HUDEP-2 (cell line): ENCODE measurements at regions not wholly inside any gene's neighbourhood (a gene's known extent, or its start where the extent isn't known, plus 50 kb on each side); places are given as distances from the start of the nearest gene placed in this dataset.
"Not testable (repeated sequence)": the region's sequence is repeated elsewhere in the genome, so short reads cannot be mapped to it uniquely, and the experiment has no call there.

ENCODE experiments used
- DNase-seq, 76 experiments: peaks; one replicate each; lab custom pipeline; 2025; ENCODE audit not compliant: unreplicated experiment in 76 of 76; lab: John Stamatoyannopoulos, UW

DNA sequence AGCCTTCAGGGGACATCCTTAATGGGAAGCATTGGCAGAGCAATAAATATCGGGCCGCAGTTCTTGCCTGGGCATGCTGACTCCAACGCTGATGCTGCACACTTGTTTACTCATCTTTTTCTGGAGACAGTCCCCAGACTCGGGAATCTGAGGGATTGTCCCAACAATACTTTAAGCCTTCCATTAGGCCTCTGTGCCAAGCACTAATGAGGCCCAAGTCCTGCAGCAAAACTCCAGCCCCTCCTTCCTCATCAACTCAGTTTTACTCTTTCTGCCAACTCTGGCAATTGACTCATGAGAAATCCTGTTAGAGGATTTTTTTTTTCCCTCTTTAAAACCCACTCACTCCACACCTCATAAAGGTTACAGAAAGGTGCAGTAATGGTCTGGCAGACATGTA lies 233.4 kb upstream of the PELI2 start:
- DNase-seq, result no peak

DNA sequence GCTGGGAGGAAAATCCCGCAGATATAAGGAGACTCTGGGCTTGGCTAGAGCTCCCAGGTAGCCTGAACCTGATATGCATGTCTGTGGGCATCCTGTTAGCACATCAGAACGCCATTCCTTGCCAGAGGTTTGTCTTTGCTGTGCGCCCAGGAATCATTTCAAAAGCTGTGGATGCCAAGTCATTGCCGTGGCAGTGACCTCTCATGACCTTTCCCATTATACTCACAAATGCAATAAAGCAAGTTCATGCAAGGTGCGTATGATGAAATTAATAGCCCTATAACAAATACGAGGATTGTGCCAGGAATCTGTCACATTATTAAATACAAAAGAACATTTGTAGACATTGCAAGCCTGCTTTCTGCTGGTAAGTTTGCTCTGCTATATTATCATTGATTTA lies 229.1 kb upstream of the PELI2 start:
- no peak for DNase-seq

DNA sequence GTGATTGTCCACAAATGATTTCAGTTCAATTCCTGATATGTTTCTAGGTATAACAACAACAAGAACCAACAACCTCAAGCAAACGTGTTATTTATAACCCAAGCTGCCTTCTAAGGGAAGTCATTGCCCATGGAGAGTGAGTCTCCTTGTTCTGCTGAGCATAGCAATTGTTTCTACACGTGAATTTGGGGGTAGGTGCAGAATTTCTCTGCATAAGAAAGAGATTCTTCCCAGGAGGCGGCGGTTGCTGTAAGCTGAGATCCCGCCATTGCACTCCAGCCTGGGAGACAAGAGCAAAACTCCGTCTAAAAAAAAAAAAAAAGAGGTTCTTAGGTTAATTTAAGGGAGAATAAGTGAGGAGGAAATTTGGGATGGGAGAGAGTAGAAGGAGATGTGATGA lies 226.5 kb upstream of the PELI2 start:
- DNase-seq, result no peak

DNA sequence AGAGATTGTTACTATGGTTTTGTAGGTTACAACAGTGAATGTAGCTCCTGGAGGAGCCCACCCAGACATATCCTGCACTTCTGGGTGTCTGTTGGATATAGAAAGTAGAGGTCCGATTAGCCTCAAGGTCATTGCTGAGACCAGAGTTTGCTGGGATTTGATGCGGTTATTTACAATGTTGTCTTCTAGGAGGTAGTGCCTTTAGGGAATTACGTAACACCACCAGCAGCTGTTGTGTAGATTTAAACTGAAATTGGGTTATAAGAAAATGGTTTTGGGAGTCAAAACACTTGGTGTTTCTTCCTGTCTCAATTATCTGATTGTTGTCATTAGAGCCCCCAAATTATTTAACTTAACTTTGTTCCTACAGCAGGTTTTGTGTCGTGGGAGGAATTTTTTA lies 225.3 kb upstream of the PELI2 start:
- DNase-seq, result no peak

DNA sequence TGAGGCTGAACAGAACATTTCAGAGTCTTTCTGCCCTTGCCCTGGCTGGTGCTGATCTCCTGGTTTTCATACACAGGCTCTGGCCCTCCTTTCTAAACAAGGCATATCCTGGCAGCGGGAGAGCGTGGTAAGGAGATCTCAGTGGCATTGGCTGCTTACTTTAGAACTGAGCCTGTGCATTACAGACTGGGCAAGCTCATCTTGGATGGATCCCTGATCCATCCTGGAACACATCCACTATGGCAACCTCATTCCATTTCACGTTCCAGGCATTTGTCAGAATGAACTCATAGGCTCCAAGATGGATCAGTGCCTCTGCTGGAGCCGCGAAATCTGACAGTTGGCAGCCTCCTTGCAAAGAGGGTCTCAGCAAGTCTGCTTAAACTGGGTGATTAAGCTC lies 224.5 kb upstream of the PELI2 start:
- no peak for DNase-seq

DNA sequence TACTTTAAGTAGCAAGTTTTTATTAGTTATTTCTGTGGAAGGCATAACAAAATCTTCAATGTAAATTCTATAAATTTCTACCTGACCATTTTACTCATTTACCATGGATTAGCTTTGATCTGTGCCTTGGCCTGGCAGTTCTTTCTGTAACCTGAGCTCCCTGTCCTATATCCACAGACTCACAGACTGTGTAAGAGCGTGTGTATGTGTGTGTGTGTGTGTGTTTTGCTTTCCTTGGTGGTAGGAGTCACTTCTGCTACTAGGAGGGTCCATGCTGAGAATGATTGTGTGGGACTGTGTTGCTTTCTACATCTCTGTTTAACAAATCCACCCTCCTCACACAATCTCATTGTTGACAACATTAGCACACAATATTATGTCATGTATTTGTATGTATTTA lies 221.2 kb upstream of the PELI2 start:
- no peak for DNase-seq

DNA sequence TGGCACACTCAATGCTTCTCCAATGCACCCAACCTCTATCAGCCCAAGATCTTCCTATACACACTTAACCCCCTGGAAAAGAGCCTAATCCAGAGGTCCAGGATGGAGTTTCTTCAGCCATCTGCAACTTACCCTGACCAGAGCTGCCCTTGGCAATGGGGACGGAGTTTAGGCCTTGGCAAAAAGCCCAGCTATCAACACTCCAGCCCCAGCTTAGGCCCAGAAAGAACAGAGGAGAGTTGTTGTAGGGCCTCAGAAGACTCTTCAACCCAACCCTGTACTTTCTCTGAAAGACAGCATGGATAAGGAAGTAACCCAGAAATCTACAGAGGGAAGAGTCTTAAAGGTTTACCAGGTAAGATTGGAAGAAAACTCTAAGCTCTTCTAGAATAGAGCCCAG lies 219.3 kb upstream of the PELI2 start:
- peak in 2 of 76 experiments; percentile 1 to 6 for DNase-seq

DNA sequence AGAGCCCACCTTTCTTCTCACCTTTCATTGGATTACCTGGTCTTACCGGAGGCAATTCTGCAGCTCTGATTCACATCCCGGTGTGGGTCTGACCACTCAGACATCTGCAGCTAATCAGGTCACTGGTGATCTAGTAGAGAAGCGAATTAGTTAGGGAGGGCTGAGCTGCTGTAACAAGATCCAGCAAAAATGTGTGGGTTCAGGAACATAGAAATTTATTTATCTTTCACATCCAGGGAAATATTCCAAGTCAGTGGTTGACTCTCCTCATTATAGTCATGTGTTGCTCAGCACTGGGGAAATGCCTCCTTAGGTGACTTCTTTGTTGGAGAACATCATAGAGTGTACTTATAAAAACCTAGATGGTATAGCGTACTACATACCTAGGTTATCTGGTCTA lies 218.7 kb upstream of the PELI2 start:
- DNase-seq, result no peak

DNA sequence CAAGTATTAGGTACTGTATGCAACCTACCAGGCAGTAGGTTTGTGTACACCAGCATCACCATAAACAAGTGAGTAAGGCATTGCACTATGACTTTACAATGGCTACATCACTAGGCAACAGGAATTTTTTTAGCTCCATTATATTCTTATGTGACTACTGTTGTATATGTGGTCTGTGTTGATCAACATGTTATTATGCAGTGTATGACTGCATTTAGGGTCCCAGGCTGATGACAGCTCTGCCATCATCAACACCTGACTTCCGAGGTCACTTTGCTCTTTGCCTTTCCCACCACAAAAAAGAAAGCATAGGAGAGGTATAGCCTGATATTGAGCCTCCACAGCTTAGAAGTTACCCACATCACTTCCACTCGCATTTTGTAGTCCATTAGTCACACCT lies 217.5 kb upstream of the PELI2 start:
- DNase-seq, result no peak

DNA sequence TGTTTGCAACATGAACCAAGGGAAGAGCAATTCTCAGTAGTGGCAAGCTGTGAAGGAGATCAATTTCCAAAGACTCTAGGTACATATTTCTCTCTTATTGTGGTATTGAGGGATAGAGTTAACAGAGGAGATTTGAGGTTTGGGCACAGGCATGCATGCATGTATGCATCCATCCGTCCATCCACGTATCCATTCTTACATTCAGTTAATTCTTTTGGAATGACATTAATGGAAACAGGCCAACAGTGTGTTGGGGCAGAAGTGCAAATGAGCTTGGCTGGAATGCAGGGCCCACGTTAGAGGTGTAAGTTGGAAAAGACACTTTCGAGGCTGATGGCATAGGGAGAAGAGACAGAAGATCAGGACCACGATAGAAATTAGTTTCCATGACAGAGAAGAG lies 216.9 kb upstream of the PELI2 start:
- no peak for DNase-seq

DNA sequence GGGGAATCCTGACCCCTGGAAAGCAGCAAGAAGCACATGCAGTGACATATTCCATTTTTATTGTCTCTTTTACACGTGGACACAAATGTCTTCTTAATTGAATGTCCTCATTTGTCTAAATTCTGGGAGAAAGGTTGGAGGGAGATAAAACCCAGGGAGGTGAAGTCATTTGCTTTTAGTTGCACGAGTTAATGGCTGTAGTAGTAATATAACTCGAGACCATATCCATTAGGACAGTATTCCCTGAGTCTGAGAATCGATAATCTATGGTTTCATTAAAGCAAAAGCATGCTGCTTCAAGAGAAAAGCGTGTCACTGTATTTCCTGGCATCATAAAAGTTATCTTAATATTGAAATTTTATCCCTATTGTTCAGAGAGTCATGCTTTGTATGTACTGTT lies 216.0 kb upstream of the PELI2 start:
- no peak for DNase-seq

DNA sequence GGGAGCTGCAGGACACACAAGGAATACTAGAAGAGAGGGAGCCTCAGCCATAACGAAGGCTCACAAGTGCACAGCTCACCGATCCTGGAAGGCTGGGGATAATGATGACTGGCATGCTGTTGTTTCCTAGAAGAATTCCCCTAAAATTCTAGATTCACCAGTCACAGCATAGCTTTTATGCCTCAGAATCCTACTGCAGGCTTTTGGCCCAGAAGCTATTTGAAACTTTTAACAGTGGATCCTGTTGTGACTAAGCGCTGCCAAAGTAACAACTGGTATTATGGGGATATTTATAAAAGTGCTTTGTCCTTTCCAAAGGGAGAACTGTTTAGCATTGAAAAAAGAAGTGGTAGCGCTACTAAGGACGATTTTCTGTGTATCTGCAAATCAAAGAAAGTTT lies 214.1 kb upstream of the PELI2 start:
- DNase-seq, result no peak

DNA sequence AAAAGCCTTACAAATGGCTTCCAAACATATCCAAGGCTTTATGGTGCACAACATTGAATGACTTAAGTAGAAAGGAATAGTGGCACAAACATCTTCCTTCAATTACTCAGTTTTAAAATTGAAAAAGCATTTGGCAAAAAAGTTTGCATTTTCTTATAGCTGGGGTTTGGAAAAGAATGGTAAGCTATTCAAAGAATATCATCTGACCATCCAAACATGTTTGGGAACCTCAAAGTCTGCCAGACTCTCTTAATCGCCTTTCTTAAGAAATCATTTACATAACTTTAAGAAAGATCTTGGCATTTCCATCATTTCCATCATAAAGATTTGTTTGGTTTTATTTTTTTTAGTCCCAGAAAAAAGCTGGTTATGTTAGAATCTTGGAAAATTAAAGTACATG lies 210.1 kb upstream of the PELI2 start:
- DNase-seq, result no peak

DNA sequence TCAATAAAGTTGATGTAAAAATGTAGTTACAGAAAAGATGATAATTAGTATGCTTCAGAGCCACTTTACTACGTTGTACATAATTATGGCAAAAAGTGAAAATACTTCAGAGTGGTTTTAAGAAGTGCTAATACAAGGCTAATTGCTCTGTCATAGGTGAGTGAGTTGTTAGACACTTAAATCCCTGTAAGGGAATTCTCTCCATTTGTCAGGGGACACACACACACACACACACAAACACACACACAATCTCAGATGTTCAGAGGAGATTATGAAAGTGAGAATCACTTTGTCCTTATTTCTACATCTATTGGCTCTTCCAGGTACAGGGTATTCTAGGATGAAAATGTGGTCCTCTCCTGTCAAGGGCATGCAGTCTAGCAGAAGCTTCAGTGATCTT lies 208.3 kb upstream of the PELI2 start:
- no peak for DNase-seq

DNA sequence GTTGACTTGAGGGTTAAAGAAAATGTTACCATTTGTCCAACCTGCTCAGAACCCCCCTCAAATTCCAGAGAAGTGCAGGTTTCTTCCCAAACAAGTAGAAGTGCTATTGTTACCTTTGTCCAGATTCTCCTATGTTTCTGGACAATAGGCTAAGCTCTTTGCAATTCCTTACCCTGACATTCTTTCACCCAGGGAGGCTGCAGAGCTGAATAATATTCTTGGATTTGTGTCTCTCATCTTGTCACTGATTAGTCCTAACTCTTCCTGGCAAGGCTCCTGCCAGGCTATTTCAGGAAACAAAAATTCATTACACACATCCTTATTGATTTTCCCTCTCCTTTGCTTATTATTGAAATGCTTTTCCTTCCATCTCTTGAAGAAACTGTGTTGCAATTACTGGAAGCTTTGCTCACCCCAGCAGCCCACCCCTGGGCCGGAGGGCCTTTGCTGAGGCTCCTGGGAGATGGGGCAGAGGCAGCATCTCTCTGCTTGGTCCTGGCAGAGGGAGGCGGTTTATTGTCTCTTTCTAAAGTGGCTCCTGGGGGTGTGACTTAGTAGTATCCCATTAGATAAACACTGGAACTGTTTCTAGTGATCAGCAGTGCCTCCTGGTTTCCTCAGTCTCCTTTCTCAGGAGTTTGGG lies 207.5 kb upstream of the PELI2 start:
- no peak for DNase-seq

DNA sequence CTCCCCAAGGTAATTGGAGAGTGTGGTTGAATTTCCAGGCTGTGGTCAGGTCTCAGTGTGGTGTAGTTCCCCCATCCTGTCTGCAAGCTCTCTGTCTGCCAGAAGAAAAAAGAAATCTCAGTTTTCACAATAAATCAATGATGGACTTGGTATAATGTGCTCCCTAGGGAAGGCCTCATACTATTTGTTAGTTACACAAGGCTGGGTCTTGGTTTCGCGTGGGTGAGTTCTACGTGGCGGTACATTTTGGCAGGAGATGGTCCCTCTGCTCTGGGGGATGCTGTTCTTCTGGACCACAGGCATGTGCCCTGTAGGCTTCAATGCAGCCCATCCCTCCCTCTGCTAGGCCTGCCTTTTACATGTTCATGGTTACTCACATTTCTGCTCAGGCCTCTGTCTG lies 206.4 kb upstream of the PELI2 start:
- no peak for DNase-seq

DNA sequence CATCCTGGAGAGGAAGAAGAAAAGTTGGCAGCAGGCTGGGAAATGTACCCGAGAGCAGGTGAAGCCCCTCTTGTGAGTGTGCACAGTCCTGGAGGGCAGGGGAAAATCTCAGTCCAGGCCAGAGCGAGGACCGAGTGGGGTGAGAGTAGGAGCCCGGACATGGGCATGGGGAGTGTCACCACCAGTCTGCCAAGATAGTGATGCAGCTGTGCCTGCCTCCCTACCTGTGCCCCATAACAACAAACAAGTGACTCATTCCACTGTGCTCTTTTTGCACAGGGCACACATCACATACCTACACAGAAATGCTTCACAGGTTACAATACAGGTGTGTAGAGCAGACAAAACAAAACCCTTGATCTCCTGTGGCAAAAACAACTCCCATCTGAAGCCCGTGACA lies 205.9 kb upstream of the PELI2 start:
- no peak for DNase-seq

DNA sequence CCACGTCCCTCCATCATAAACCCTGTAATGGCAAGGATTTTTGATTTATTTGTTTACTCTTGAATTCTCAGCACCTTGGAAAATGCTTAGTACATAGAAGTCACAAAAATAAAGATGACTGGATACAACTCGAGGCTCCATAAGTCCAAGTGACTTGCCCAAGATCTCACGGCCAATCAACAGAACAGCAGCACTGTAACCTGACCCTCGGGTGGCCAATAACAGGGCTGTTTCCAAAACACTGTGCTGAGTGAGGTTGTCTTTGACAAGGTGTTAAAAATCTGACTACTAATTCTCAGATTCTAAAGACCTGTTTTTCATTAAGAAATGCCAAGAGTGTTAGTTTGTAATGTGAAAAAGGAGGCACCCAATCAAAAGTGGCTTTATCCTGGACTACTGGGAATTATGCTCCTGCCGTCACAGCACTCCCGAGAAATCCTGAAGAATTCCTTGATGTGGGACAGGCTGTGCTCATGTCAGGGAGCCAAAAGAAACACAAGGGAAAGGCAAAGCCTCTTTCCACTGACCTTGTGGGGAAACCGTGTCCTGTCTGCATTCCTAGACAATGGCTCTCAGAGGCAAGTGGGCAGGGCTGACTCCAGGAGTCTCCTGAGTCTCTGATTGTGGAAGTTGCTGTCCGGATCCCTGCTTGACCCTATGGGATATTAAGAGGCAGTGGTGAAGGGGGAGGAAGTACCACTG lies 204.7 kb upstream of the PELI2 start:
- DNase-seq, result no peak

DNA sequence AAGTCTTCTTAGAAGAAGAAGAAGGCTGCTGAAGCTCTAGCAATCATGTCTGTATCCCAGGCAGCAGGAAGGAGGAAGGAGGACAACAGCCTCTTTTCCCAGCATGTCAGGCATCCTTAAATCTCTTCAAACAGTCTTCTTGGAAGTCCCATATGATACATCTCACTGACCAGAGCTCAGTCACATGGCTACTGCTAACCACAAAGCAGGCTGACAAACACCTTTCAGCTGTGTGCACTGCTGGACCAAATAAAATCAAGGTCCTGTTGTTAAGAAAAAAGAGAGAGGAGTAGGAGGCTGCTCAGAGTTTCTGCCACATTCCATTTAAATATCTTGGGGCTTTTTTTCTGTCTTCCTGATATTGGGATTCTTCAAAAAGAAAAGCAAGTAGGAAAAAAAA lies 203.4 kb upstream of the PELI2 start:
- no peak for DNase-seq

DNA sequence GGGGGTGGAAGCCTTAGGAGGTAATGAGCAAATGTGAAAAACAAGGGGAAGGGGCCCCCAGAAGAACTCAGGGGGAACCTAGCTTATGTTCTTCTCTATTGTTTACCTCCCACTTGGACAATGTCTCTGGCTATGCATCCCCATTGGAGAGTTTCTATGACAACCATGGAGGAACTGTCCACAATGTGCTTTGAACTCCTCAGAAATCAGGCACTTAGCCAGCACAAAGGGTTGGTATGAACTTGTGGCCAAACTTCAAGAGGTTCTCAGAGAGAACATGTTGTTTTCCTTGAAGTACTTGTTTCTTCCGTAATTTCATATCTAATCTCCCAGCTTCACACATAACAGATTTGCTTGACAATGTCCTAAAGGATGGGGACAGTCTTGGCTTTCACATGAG lies 202.8 kb upstream of the PELI2 start:
- DNase-seq, result no peak

DNA sequence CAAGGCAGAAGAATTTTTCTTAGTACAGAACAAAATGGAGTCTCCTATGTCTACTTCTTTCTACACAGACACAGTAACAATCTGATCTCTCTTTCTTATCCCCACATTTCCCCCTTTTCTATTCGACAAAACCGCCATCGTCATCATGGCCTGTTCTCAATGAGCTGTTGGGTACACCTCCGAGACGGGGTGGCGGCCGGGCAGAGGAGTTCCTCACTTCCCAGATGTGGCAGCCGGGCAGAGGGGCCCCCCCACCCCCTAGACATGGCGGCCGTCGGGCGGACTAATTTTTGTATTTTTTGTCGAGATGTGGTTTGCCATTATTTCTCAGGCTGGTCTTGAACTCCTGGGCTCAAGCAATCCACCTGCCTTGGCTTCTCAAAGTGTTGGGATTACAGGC lies 198.4 kb upstream of the PELI2 start:
- not testable (repeated sequence) for DNase-seq

DNA sequence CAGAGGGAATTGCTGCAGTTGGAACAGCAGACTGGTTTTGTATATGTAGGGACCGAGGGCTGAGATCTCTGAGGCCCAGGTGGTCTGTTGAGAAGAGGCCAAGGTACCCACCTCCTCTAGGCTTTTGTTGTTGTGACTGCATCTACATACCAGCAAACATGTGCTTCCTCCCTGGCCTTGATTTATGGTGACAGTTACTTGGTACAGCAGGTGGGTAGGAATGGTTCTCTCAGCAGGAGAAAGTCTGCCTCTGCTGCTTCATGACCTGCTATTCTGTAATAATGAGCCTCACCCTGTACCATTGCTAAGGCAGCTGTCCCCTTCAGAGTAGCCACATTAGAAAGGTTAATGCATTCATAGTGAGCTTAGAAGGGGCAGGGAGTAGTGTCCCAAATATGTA lies 196.7 kb upstream of the PELI2 start:
- no peak for DNase-seq

DNA sequence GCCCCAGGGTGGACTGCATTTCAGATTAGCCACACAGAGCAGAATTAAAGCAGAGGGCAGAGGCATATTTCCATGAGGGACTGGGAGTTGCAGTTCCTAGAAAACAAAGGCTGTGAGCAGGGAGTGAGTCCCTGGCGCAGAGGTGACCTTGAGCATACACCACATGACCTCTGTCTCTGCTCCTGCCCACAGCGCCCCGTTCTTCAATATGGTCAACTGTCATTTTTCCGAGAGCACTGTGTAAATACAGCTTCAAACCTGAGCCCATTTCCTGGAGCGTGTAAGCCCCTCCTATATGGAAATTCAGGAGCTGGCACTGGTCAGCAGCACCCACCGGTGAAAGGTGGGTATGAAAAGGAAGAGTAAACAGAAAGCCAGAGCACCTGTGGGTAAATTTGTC lies 192.2 kb upstream of the PELI2 start:
- no peak for DNase-seq
